22Rv1 (cell line): ENCODE measurements at regions not wholly inside any gene's neighbourhood (a gene's known extent, or its start where the extent isn't known, plus 50 kb on each side); places are given as distances from the start of the nearest gene placed in this dataset.

ENCODE experiments used
- ZFX ChIP-seq: fragments of 450-650 bp; IDR thresholded peaks from 2 replicates; pipeline ENCODE4 v1.6.1; 2017; ENCODE audit warnings: antibody characterized with exemption, borderline replicate concordance
- TF ChIP-seq, protein P1 (sequence below): fragments of 450-650 bp; IDR thresholded peaks from 2 replicates; pipeline ENCODE4 v1.5.1; 2017; ENCODE audit warnings: mild to moderate bottlenecking

GRCh38 chr4:114267976-114268375 is 288.5 kb upstream of the ARSJ start:
- TF ChIP-seq, protein P1, sequence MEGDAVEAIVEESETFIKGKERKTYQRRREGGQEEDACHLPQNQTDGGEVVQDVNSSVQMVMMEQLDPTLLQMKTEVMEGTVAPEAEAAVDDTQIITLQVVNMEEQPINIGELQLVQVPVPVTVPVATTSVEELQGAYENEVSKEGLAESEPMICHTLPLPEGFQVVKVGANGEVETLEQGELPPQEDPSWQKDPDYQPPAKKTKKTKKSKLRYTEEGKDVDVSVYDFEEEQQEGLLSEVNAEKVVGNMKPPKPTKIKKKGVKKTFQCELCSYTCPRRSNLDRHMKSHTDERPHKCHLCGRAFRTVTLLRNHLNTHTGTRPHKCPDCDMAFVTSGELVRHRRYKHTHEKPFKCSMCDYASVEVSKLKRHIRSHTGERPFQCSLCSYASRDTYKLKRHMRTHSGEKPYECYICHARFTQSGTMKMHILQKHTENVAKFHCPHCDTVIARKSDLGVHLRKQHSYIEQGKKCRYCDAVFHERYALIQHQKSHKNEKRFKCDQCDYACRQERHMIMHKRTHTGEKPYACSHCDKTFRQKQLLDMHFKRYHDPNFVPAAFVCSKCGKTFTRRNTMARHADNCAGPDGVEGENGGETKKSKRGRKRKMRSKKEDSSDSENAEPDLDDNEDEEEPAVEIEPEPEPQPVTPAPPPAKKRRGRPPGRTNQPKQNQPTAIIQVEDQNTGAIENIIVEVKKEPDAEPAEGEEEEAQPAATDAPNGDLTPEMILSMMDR = no peak
- TF ChIP-seq ZFX = no peak
